Nephron (organoid): ENCODE measurements at regions not wholly inside any gene's neighbourhood (a gene's known extent, or its start where the extent isn't known, plus 50 kb on each side); places are given as distances from the start of the nearest gene placed in this dataset.

Source experiments
- H3K27ac Mint-ChIP-seq, 3 experiments: 2 replicates each; pipeline ENCODE4 v1.8.0; 2020; ENCODE audit warnings: mixed read lengths in 3 of 3, mild to moderate bottlenecking in 2 of 3, moderate library complexity in 1 of 3
- H3K27me3 Mint-ChIP-seq: 2 replicates; pipeline ENCODE4 v1.8.0; 2021; ENCODE audit warnings: low read depth, mild to moderate bottlenecking, moderate library complexity, mixed read lengths
- H3K36me3 Mint-ChIP-seq: 2 replicates; pipeline ENCODE4 v1.8.0; 2020; ENCODE audit warnings: low read depth, mixed read lengths
- H3K4me1 Mint-ChIP-seq: 2 replicates; pipeline ENCODE4 v1.8.0; 2020; ENCODE audit warnings: mixed read lengths
- H3K4me3 Mint-ChIP-seq, 3 experiments: 2 replicates each; pipeline ENCODE4 v1.8.0; 2020; ENCODE audit warnings: mild to moderate bottlenecking in 3 of 3, mixed read lengths in 3 of 3, moderate library complexity in 2 of 3
- H3K9me3 Mint-ChIP-seq: 2 replicates; pipeline ENCODE4 v1.8.0; 2020; ENCODE audit warnings: mixed read lengths
- CTCF ChIP-seq, 3 experiments: fragments of 200-600 bp; sonication (generic); IDR thresholded peaks; one replicate each; pipeline ENCODE4 v1.5.0; 2021; ENCODE audit warnings: antibody characterized with exemption in 3 of 3; ENCODE audit not compliant: unreplicated experiment in 3 of 3

DNA sequence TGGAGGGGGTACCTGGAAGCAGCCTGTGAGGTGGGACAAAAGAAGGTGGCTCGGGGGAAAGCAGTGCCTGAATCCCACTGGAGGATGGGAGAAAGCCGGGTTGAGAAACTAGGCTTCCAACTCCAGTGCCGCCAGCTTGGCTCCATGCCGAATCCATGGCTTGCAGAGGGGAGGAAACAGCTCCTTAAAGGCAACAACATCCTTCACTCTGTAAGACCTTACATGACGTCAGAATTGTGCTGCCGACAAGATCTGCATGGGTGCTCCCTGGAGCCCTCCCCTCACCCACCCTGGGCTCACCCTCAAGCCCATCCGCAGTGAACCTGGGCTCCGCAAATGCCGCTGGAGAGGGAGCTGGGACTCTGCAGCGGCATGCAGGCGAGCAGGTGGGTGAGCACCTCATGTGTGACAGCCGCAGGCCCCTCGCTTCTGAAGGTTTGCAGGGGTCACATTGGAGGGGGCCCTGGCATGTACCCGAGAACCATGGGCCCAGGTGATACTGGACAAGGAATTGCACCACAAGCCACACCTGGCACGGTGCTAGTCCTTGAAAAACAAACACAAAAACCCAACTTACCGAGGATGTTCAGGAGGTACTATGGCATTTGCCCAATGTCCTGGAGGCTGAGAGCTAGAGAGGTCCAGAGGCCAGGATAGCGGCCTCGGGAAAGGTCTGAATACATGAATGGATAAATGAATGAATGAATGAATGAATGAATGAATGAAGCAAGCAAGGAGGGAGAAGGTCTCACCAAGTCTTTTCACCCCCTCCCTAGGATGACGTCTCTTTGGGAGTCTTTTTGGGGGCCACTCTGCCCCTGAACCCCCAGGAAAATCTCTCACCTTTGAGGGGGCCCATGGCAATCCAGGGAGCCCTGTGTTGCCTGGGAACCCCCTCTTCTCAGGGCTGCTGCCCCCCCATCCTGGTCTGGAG lies 238.6 kb upstream of the SHH start:
- no peaks in the 10 kb centered on the region for H3K4me1 Mint-ChIP-seq
- peaks cover 6% of the 10 kb centered on the region for H3K9me3 Mint-ChIP-seq
- no peak overlapping the region for H3K27ac Mint-ChIP-seq
- no peaks in the 10 kb centered on the region for H3K36me3 Mint-ChIP-seq
- no peak for TF ChIP-seq CTCF (IDR thresholded peaks at IDR 0.05; ENCODE audit: unreplicated experiment in 3 of 3)
- H3K27me3 Mint-ChIP-seq, result peaks cover 17% of the 10 kb centered on the region
- H3K4me3 Mint-ChIP-seq, result no peak overlapping the region

- Mint-ChIP-seq H3K9me3 (peaks cover 6% of the 10 kb centered on the region), H3K4me1 (no peaks in the 10 kb centered on the region), H3K27me3 (peaks cover 27% of the 10 kb centered on the region), H3K36me3 (no peaks in the 10 kb centered on the region), H3K4me3 (no peak overlapping the region), H3K27ac (no peak overlapping the region)
- TF ChIP-seq CTCF (IDR thresholded peaks at IDR 0.05; ENCODE audit: unreplicated experiment in 3 of 3), result no peak
Observed at GRCh38 chr7:156049366-156049765, 237.1 kb upstream of the SHH start.

DNA sequence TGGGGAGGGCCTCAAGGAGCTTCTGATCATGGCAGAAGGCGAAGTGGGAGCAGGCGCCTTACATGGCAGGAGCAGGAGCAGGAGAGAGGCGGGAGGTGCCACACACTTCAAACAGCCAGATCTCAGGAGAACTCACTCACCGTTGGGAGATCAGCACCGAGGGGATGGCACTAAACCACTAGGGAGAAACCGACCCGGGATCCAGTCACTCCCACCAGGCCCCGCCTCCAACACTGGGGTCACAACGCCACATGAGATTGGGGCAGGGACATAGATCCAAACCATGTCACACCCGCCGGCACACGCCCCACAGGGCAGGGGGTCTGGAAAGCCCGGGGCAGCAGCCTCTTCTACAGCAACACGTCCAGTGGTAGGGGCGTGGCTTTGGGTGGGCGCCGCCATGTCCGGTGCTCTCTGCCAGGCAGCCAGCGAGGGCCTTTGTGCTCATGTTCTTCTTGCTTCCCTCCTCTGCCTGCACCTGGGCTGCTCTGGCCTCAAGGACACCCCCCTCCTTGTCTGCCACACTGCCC lies 233.8 kb upstream of the SHH start:
- Mint-ChIP-seq H3K9me3 (peaks cover 6% of the 10 kb centered on the region), H3K36me3 (no peaks in the 10 kb centered on the region), H3K27ac (no peak overlapping the region), H3K4me3 (no peak overlapping the region), H3K4me1 (no peaks in the 10 kb centered on the region), H3K27me3 (peaks cover 36% of the 10 kb centered on the region)
- no peak for TF ChIP-seq CTCF (IDR thresholded peaks at IDR 0.05; ENCODE audit: unreplicated experiment in 3 of 3)

DNA sequence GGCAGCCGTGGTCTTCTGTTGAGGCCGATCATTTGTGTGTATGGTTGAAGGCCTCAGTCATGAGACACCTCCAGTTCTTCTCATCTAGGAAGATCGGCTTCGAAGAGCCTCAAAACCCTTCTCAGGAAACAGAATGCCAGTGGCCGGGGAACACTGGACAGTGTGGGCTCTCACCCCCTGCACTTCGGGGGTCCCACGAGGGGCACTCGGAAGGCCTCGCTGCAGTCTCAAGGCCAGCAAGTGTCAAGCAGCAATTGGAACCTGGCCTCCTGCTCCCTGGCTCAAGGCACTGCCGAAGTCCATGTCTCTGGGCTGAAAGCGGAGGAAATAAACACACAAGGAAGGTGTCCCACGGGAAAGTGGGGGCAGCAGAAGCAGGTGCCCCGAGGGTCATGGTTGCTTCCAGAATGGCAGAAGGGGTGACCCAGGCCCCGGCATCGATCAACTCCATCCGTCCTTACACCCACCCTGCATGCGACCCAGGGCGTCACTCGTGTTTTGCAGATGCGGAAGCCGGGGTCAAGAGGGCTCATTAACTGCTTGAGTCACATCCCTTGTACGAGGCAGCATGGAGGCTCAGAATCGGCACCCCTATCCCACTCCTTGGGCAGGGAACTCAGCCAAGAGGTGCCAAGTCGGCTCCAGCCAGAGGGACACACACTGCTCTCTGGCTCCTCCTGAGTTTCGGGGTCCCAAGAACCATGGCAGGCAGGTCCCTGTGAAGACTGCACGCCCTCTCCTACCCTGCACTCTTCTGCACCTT lies 231.3 kb upstream of the SHH start:
- H3K36me3 Mint-ChIP-seq, result no peaks in the 10 kb centered on the region
- H3K4me3 Mint-ChIP-seq, result no peak overlapping the region
- peaks cover 6% of the 10 kb centered on the region for H3K9me3 Mint-ChIP-seq
- no peak overlapping the region for H3K27ac Mint-ChIP-seq
- TF ChIP-seq CTCF (IDR thresholded peaks at IDR 0.05; ENCODE audit: unreplicated experiment in 3 of 3), result no peak
- peaks cover 34% of the 10 kb centered on the region for H3K27me3 Mint-ChIP-seq
- no peaks in the 10 kb centered on the region for H3K4me1 Mint-ChIP-seq

GRCh38 chr7:156041398-156041797 lies 229.1 kb upstream of the SHH start:
- H3K27ac Mint-ChIP-seq, result no peak overlapping the region
- no peaks in the 10 kb centered on the region for H3K36me3 Mint-ChIP-seq
- no peaks in the 10 kb centered on the region for H3K4me1 Mint-ChIP-seq
- TF ChIP-seq CTCF (IDR thresholded peaks at IDR 0.05; ENCODE audit: unreplicated experiment in 3 of 3), result no peak
- H3K4me3 Mint-ChIP-seq, result no peak overlapping the region
- H3K27me3 Mint-ChIP-seq, result peaks cover 32% of the 10 kb centered on the region
- H3K9me3 Mint-ChIP-seq, result no peaks in the 10 kb centered on the region
